22Rv1 (cell line): ENCODE measurements at regions not wholly inside any gene's neighbourhood (a gene's known extent, or its start where the extent isn't known, plus 50 kb on each side); places are given as distances from the start of the nearest gene placed in this dataset.

Source experiments
- CTCF ChIP-seq: fragments of 450-650 bp; IDR thresholded peaks from 2 replicates; pipeline ENCODE4 v1.5.1; 2017; ENCODE audit warnings: mild to moderate bottlenecking
- ZFX ChIP-seq: fragments of 450-650 bp; IDR thresholded peaks from 2 replicates; pipeline ENCODE4 v1.6.1; 2017; ENCODE audit warnings: antibody characterized with exemption, borderline replicate concordance

- no peak for TF ChIP-seq CTCF
- TF ChIP-seq ZFX, result no peak
Measured at GRCh38 chr6:163717106-163717764, 302.7 kb downstream of the QKI start.
